Fibroblast of lung (primary cell): ENCODE measurements at regions not wholly inside any gene's neighbourhood (a gene's known extent, or its start where the extent isn't known, plus 50 kb on each side); places are given as distances from the start of the nearest gene placed in this dataset.
A peak's percentile ranks its signal among the peaks of the same experiment; 100 is the strongest.

Experiments
- DNase-seq, 2 donors: peaks; one replicate each; pipeline versions ENCODE4 v3.0.0 to v3.0.0-alpha.2; 2010; ENCODE audit warnings: low read depth in 2 of 2
- H2AFZ ChIP-seq: 2 replicates; pipeline ENCODE4 v1.5.1; 2012; ENCODE audit warnings: low read length, control low read depth, inconsistent platforms
- H3K27ac ChIP-seq: 2 replicates; pipeline ENCODE4 v1.5.1; 2011; ENCODE audit warnings: low read length, control low read depth; ENCODE audit not compliant: insufficient read depth
- H3K27me3 ChIP-seq: 2 replicates; pipeline ENCODE4 v1.5.1; 2011; ENCODE audit warnings: mild to moderate bottlenecking, low read length; ENCODE audit not compliant: control insufficient read depth, insufficient read depth
- H3K36me3 ChIP-seq: 2 replicates; pipeline ENCODE4 v1.5.1; 2011; ENCODE audit warnings: low read length; ENCODE audit not compliant: control insufficient read depth, insufficient read depth
- H3K4me1 ChIP-seq: 2 replicates; pipeline ENCODE4 v1.5.1; 2011; ENCODE audit warnings: low read length; ENCODE audit not compliant: control insufficient read depth, insufficient read depth; ENCODE audit errors: extremely low read depth
- H3K4me2 ChIP-seq: 2 replicates; pipeline ENCODE4 v1.5.1; 2011; ENCODE audit warnings: low read length, control low read depth; ENCODE audit not compliant: insufficient read depth; ENCODE audit errors: extremely low read depth
- H3K4me3 ChIP-seq, 4 experiments: fragments of 200-600 bp in 1 of 4; sonication (generic) in 1 of 4; replicated peaks in 1 of 4; 2 replicates each; pipeline ENCODE4 v1.5.1; 2011 to 2016; ENCODE audit warnings: low read length in 4 of 4, low read depth in 3 of 4, mild to moderate bottlenecking in 3 of 4, control low read depth in 2 of 4, inconsistent platforms in 1 of 4, mixed read lengths in 1 of 4; ENCODE audit not compliant: insufficient read depth in 1 of 4; ENCODE audit errors: control extremely low read depth in 1 of 4
- H3K79me2 ChIP-seq: 2 replicates; pipeline ENCODE4 v1.5.1; 2012; ENCODE audit warnings: mild to moderate bottlenecking, low read length, inconsistent platforms; ENCODE audit not compliant: control insufficient read depth, insufficient read depth
- H3K9ac ChIP-seq: 2 replicates; pipeline ENCODE4 v1.5.1; 2011; ENCODE audit warnings: mild to moderate bottlenecking, low read length, control low read depth; ENCODE audit not compliant: insufficient read depth
- H3K9me3 ChIP-seq: 2 replicates; pipeline ENCODE4 v1.5.1; 2012; ENCODE audit warnings: low read depth, low read length; ENCODE audit not compliant: control insufficient read depth, insufficient read depth
- H4K20me1 ChIP-seq: 2 replicates; pipeline ENCODE4 v1.5.1; 2011; ENCODE audit warnings: low read length; ENCODE audit not compliant: control insufficient read depth, insufficient read depth; ENCODE audit errors: extremely low read depth
- CTCF ChIP-seq, 2 donors: IDR thresholded peaks in 1 of 2; conservative IDR thresholded peaks in 1 of 2; 1 replicate in 1 of 2; 2 replicates in 1 of 2; pipeline ENCODE4 v1.5.1; 2011 to 2012; ENCODE audit warnings: low read length in 2 of 2, control low read depth in 1 of 2, inconsistent platforms in 1 of 2, low read depth in 1 of 2, mild to moderate bottlenecking in 1 of 2
- EZH2 ChIP-seq: IDR thresholded peaks from 2 replicates; pipeline ENCODE4 v1.5.1; 2012; ENCODE audit warnings: low read length, control low read depth, mild to moderate bottlenecking; ENCODE audit errors: missing control alignments

DNA sequence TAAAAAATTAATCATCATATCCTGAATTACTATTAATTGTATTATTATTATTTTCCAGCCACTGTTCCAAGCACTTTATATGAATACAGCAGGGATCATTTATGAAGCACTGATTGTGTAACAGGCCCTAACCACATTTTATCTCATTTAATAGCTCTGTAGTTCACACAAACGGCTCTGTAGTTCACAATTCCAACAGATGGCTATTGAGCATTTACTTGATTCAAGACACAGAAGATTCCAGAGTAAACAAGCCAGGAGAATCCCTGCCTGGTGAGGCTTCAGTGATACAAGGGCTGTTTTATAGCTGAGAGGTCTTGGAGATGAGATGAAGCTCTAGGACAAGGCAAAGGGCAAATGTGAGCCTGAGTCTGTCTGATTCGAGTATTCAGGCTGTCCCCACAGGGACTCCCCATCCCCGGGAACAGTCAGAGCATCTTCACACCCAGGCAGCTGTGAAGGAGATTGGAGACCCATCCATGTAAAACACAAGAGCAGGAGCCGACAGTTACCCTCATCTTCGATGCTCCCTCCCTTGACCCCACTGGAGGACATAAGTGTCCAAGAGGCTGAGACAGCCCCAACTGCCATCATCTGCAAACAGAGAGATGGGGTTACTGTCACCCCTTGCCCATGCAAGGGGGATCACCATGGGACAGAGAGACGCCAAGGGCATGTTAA lies 222.5 kb downstream of the MN1 start:
- no peak overlapping the region for H3K4me3 ChIP-seq
- H3K4me1 ChIP-seq = no peaks in the 10 kb centered on the region
- no peaks in the 10 kb centered on the region for H3K36me3 ChIP-seq
- no peak overlapping the region for H3K4me2 ChIP-seq
- no peaks in the 10 kb centered on the region for H3K79me2 ChIP-seq
- no peak overlapping the region for H2AFZ ChIP-seq
- no peak for TF ChIP-seq CTCF (conservative IDR thresholded peaks at IDR 0.05 in 1 of 2, IDR thresholded peaks at IDR 0.05 in 1 of 2; ENCODE audit: low read depth in 1 of 2, low read length in 2 of 2)
- TF ChIP-seq EZH2 = no peak
- peak; percentile 18 to 23 for DNase-seq
- peaks cover 23% of the 10 kb centered on the region for H3K27me3 ChIP-seq
- no peaks in the 10 kb centered on the region for H3K9me3 ChIP-seq
- H3K9ac ChIP-seq = no peak overlapping the region
- no peaks in the 10 kb centered on the region for H4K20me1 ChIP-seq
- no peak overlapping the region for H3K27ac ChIP-seq

DNA sequence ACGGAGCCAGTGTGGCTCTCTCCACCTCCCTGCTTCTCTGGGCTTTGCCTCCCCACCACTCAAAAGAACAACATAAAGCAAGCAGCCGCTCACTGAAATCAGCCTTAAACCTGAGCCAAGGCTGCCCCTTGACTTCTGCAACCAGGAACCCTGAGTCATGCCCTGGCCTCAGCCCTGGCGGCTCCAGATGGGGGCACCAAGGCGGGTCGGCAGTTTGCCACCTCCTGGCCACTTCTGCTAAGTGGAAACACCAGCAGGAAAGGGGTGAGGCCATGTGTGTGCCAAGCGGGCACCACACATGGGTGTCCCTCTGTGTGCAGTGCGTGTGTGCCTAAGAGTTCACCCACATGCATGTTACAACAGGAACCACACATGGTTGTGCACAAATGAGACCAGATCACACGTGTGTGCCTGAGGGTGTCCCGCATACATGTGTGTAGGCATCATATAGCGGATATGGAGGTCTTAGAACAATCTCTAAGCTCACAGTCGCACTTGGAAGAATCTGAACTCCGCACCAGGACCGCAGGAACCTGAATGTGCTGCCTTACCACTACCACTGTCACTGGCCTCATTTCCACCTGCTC lies 221.2 kb downstream of the MN1 start:
- no peak for TF ChIP-seq EZH2
- no peak for TF ChIP-seq CTCF (conservative IDR thresholded peaks at IDR 0.05 in 1 of 2, IDR thresholded peaks at IDR 0.05 in 1 of 2; ENCODE audit: low read depth in 1 of 2, low read length in 2 of 2)
- Histone ChIP-seq H3K9ac (no peak overlapping the region), H3K27me3 (peaks cover 17% of the 10 kb centered on the region), H2AFZ (no peak overlapping the region), H3K79me2 (no peaks in the 10 kb centered on the region), H3K4me1 (no peaks in the 10 kb centered on the region), H4K20me1 (no peaks in the 10 kb centered on the region), H3K4me2 (no peak overlapping the region), H3K36me3 (no peaks in the 10 kb centered on the region), H3K9me3 (no peaks in the 10 kb centered on the region), H3K27ac (no peak overlapping the region), H3K4me3 (no peak overlapping the region)
- no peak for DNase-seq

GRCh38 chr22:27581236-27581635 lies 220.3 kb downstream of the MN1 start:
- Histone ChIP-seq H3K36me3 (no peaks in the 10 kb centered on the region), H3K4me2 (no peak overlapping the region), H4K20me1 (no peaks in the 10 kb centered on the region)

More at GRCh38 chr22:27581236-27581635, 220.3 kb downstream of the MN1 start:
- H3K79me2 ChIP-seq = no peaks in the 10 kb centered on the region
- H3K4me1 ChIP-seq = no peaks in the 10 kb centered on the region
- H3K9me3 ChIP-seq = no peaks in the 10 kb centered on the region
- H3K4me3 ChIP-seq = no peak overlapping the region
- no peak for DNase-seq
- peaks cover 17% of the 10 kb centered on the region for H3K27me3 ChIP-seq
- TF ChIP-seq EZH2 (no peak), CTCF (conservative IDR thresholded peaks at IDR 0.05 in 1 of 2, IDR thresholded peaks at IDR 0.05 in 1 of 2; ENCODE audit: low read depth in 1 of 2, low read length in 2 of 2) (no peak)
- H3K27ac ChIP-seq = no peak overlapping the region
- H3K9ac ChIP-seq = no peak overlapping the region
- H2AFZ ChIP-seq = no peak overlapping the region
